ENCODE measurements at regions not wholly inside any gene's neighbourhood (a gene's known extent, or its start where the extent isn't known, plus 50 kb on each side); places are given as distances from the start of the nearest gene placed in this dataset.

GRCh38 chr4:36773467-36773866 lies 471.1 kb upstream of the NWD2 start:
- Mint-ChIP-seq H3K27me3 (no peaks in the 10 kb centered on the region), H3K36me3 (ENCODE audit: low read depth) (no peaks in the 10 kb centered on the region), H3K4me1 (ENCODE audit: low read depth) (no peaks in the 10 kb centered on the region), H3K27ac (no peak overlapping the region), H3K9me3 (no peaks in the 10 kb centered on the region), H3K4me3 (no peak overlapping the region)
- intact Hi-C loops (cut with micrococcal nuclease) = no loop called here
- ChIA-PET POLR2A (no interaction called here), CTCF (no interaction called here)
- DNase-seq (no peak), ATAC-seq (no peak)
- no peak for TF ChIP-seq CTCF (IDR thresholded peaks at IDR 0.05)

- no peaks in the 10 kb centered on the region for H3K36me3 Mint-ChIP-seq (ENCODE audit: low read depth)
- no peak for DNase-seq
- intact Hi-C loops (cut with micrococcal nuclease) = no loop called here
- no peak overlapping the region for H3K4me3 Mint-ChIP-seq
- H3K27ac Mint-ChIP-seq = no peak overlapping the region
- no peak for TF ChIP-seq CTCF (IDR thresholded peaks at IDR 0.05)
- no peak for ATAC-seq
- H3K4me1 Mint-ChIP-seq (ENCODE audit: low read depth) = no peaks in the 10 kb centered on the region
- POLR2A ChIA-PET = interaction anchor here (0.6 kb wide), 1 partner anchor 267 kb away, joined by 3 read pairs; no protein-coding TSS in a partner anchor
- H3K9me3 Mint-ChIP-seq = no peaks in the 10 kb centered on the region
- no peaks in the 10 kb centered on the region for H3K27me3 Mint-ChIP-seq
- CTCF ChIA-PET = no interaction called here
These were observed 469.0 kb upstream of the NWD2 start for GRCh38 chr4:36775544-36775943.

- Mint-ChIP-seq H3K4me3 (no peak overlapping the region), H3K36me3 (ENCODE audit: low read depth) (no peaks in the 10 kb centered on the region), H3K9me3 (no peaks in the 10 kb centered on the region), H3K4me1 (ENCODE audit: low read depth) (no peaks in the 10 kb centered on the region), H3K27me3 (no peaks in the 10 kb centered on the region), H3K27ac (no peak overlapping the region)
- ChIA-PET CTCF (no interaction called here), POLR2A (no interaction called here)
- TF ChIP-seq CTCF (IDR thresholded peaks at IDR 0.05) = no peak
- intact Hi-C loops (cut with micrococcal nuclease) = no loop called here
- ATAC-seq (no peak), DNase-seq (no peak)
These were observed 464.9 kb upstream of the NWD2 start for GRCh38 chr4:36779601-36780000.

- H3K27ac Mint-ChIP-seq = no peak overlapping the region
- ATAC-seq = no peak
- no peak for DNase-seq
- ChIA-PET POLR2A (no interaction called here), CTCF (no interaction called here)
- no peak overlapping the region for H3K4me3 Mint-ChIP-seq
- H3K9me3 Mint-ChIP-seq = no peaks in the 10 kb centered on the region
- no peaks in the 10 kb centered on the region for H3K36me3 Mint-ChIP-seq (ENCODE audit: low read depth)
- no peak for TF ChIP-seq CTCF (IDR thresholded peaks at IDR 0.05)
- H3K4me1 Mint-ChIP-seq (ENCODE audit: low read depth) = no peaks in the 10 kb centered on the region
- no peaks in the 10 kb centered on the region for H3K27me3 Mint-ChIP-seq
- intact Hi-C loops (cut with micrococcal nuclease) = no loop called here
These were observed 458.6 kb upstream of the NWD2 start for GRCh38 chr4:36785973-36786372.

GRCh38 chr4:36786519-36786918 lies 458.0 kb upstream of the NWD2 start:
- ATAC-seq = no peak
- H3K9me3 Mint-ChIP-seq = no peaks in the 10 kb centered on the region
- no peaks in the 10 kb centered on the region for H3K4me1 Mint-ChIP-seq (ENCODE audit: low read depth)
- POLR2A ChIA-PET = no interaction called here
- CTCF ChIA-PET = no interaction called here
- H3K4me3 Mint-ChIP-seq = no peak overlapping the region
- no peak overlapping the region for H3K27ac Mint-ChIP-seq
- intact Hi-C loops (cut with micrococcal nuclease) = no loop called here
- DNase-seq = no peak
- no peaks in the 10 kb centered on the region for H3K36me3 Mint-ChIP-seq (ENCODE audit: low read depth)
- no peaks in the 10 kb centered on the region for H3K27me3 Mint-ChIP-seq
- no peak for TF ChIP-seq CTCF (IDR thresholded peaks at IDR 0.05)
